Body of pancreas (tissue), 4 donors: ENCODE measurements at regions not wholly inside any gene's neighbourhood (a gene's known extent, or its start where the extent isn't known, plus 50 kb on each side); places are given as distances from the start of the nearest gene placed in this dataset.

Source experiments
- POLR2A ChIP-seq, 3 donors: fragments of 450-650 bp; IDR thresholded peaks; one replicate each; pipeline ENCODE4 v1.6.1; 2016; ENCODE audit warnings: antibody characterized with exemption in 3 of 3, mild to moderate bottlenecking in 2 of 3
- TF ChIP-seq, protein P1 (sequence below), 7 experiments: fragments of 450-650 bp in 4 of 7; fragments of 200-600 bp in 3 of 7; sonication (generic) in 3 of 7; IDR thresholded peaks; one replicate each; pipeline ENCODE4 v1.5.1; 2016 to 2019; ENCODE audit warnings: antibody characterized with exemption in 7 of 7

DNA sequence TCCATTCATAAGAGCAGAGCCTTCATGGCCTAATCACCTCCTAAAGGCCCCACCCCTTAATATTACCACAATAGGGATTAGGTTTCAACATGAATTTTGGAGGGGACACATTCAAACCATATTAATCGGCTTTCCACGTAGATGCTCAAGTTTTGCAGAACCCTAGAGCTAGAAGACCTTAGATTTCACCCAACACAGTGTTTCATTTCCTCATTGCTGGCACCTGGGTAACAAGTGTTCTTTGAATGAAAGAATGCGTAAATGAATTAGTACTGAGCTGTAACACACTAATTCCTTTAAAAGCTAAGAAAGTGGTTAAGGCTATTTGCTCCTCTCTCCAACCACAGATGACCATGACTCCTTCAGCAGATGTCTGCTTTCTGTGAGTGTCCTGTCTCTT lies 252.5 kb downstream of the SMAD2 start:
- TF ChIP-seq, protein P1, sequence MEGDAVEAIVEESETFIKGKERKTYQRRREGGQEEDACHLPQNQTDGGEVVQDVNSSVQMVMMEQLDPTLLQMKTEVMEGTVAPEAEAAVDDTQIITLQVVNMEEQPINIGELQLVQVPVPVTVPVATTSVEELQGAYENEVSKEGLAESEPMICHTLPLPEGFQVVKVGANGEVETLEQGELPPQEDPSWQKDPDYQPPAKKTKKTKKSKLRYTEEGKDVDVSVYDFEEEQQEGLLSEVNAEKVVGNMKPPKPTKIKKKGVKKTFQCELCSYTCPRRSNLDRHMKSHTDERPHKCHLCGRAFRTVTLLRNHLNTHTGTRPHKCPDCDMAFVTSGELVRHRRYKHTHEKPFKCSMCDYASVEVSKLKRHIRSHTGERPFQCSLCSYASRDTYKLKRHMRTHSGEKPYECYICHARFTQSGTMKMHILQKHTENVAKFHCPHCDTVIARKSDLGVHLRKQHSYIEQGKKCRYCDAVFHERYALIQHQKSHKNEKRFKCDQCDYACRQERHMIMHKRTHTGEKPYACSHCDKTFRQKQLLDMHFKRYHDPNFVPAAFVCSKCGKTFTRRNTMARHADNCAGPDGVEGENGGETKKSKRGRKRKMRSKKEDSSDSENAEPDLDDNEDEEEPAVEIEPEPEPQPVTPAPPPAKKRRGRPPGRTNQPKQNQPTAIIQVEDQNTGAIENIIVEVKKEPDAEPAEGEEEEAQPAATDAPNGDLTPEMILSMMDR (IDR thresholded peaks at IDR 0.05): no peak
- TF ChIP-seq POLR2A (IDR thresholded peaks at IDR 0.05): no peak
